ENCODE measurements at regions not wholly inside any gene's neighbourhood (a gene's known extent, or its start where the extent isn't known, plus 50 kb on each side); places are given as distances from the start of the nearest gene placed in this dataset.

DNA sequence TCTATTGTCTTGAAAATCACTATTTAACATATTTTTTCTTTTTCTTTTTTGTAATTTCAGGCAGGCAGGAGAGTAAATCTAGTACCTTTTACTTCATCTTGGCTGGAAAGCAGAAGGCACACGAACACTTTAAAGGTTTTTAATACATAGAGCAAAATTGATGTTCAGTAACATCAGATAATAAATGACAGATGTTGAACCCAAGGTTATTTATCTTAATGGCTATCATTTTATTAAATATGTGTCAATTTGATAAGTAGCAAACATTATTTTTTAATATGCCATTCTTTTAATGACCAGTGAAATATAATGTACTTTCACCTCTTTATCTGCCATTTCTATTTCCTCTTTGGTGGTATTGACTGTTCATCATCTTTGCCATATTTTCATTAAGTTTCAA lies 381.2 kb downstream of the ARHGEF28 start:
- TF ChIP-seq CTCF (IDR thresholded peaks at IDR 0.05) (no peak), EZH2 (IDR thresholded peaks at IDR 0.05) (no peak)
